ENCODE measurements at regions not wholly inside any gene's neighbourhood (a gene's known extent, or its start where the extent isn't known, plus 50 kb on each side); places are given as distances from the start of the nearest gene placed in this dataset.

DNA sequence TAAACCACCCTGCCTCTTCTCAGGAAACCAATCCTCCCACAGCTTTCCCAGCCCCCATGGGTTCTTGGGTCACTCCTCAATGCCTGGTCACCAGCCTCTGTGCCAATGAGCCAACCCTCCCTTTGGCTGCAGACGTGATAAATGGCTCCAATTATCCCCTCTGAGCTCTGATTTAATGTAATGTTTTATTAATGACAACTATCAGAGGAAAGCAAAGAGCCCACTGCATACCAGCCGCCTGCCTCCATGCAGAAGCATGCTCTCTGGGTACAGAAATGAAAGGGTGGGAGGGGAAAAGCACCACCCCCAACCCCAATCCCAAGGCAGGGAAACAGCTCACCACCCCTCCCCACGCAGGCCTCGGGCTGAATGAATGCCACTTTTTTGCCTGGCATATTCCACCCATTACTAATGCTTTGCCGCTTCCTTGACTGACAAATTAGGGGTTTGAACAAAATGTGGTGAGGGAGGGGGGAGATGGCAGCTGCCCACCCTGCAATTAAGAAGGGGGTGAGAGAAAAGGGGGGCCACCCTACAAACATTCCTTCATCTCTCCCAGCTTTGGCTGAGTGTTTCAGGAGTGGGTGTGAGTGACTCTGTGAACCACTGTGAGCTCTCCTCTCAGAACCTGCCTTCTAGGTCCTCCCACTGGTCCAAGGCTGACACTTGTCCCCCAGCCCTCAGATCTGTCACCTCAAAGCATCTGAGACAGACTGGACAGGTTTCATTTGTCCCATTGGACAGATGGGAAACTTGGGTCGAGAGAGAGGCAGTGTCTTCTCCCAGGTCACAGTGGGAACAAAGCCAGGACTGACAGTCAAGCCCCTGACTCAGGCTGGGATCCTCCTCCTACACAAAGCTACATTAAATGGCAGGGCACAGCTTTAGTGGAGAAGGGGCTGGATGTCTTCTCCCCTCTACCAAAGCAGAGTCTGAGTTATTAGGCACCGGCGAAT, 161.5 kb downstream of the TMEM132E start:
- TF ChIP-seq, protein P1, sequence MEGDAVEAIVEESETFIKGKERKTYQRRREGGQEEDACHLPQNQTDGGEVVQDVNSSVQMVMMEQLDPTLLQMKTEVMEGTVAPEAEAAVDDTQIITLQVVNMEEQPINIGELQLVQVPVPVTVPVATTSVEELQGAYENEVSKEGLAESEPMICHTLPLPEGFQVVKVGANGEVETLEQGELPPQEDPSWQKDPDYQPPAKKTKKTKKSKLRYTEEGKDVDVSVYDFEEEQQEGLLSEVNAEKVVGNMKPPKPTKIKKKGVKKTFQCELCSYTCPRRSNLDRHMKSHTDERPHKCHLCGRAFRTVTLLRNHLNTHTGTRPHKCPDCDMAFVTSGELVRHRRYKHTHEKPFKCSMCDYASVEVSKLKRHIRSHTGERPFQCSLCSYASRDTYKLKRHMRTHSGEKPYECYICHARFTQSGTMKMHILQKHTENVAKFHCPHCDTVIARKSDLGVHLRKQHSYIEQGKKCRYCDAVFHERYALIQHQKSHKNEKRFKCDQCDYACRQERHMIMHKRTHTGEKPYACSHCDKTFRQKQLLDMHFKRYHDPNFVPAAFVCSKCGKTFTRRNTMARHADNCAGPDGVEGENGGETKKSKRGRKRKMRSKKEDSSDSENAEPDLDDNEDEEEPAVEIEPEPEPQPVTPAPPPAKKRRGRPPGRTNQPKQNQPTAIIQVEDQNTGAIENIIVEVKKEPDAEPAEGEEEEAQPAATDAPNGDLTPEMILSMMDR (IDR thresholded peaks at IDR 0.05), result no peak
- TF ChIP-seq POLR2A (IDR thresholded peaks at IDR 0.05), result no peak

Data from right lobe of liver (tissue), 4 donors.